ENCODE measurements at regions not wholly inside any gene's neighbourhood (a gene's known extent, or its start where the extent isn't known, plus 50 kb on each side); places are given as distances from the start of the nearest gene placed in this dataset.

DNA sequence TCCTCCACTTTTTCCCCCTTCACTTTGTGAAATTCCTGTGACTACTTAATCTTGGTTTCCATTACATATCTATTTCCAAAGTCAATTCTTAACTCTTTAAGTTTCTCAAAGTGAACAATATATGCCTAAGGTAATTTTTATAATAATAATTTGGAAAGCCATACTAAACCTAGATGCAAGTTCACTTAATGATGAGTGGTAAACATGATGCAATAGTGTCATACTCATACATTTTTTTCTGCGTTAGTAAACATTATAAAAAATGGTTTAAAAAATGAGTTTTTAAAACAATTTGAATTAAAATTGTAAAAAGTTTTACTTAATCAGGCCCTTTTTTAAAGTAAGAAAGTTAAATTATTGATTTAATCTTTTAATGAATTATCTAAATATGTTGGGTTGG lies 659.4 kb upstream of the FZD8 start:
- no peak for DNase-seq (ENCODE audit: low spot score)

DNA sequence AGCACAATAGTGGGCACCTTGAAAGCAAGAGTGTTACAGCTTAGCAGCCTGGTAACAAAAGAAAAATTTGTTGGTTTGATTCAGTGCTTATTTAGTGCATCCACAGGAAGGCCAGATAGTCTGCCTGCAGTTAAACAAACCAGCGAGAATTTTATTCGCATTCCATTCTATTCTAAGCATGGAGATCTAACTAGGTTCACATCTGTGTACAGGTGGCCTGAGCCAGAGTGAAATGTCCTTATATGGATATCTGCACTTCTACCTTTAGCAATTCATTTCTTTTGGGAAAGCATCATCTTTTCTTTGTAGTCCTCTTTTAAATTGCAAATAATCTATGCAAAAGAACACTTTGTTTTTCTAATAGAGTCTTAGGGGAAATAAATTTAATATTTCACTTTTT lies 659.0 kb upstream of the FZD8 start:
- no peak for DNase-seq (ENCODE audit: low spot score)

DNA sequence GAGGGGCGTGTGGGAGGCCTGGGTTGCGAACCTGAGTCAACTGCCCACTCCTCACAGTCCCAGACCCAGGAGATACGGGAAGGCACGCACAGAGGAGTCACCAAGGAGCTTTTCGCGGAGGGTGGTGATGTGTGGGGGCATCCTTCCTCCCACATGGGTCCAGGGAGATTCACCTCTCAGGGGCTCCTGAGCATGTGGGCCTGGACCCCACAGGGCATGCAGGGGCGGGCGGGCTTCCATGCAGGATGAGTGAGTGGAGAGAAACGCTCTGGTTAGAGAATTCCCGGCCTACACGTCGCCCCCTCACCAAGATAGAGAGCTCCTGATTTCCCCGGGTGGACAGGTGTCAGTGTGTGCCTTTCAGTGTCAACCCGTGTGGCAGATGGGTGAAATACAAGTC lies 641.7 kb upstream of the FZD8 start:
- DNase-seq (ENCODE audit: low spot score) = no peak

DNA sequence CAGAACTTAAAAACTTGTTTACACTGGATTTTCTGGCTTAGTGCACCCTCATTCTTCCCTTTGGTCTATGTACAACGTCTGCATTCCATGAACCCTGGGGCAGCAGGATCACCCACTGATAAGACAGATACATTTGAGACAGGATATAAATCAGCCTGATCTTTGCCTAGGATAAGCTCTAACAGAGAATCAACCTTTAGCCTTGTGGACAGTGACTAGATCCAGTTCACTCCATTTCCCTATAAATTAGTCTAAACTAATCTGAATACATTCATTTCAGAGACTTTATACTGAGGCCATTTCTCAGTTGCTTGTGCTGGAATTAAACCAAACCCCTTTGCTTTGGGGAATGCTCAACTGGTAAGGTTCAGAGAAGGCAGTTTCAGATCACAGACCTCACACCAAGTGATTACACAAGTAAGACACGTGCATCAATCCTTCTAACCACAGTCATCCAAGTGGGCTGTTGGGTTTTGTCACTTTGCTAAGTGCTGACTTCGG lies 639.8 kb upstream of the FZD8 start:
- no peak for DNase-seq (ENCODE audit: low spot score)

DNA sequence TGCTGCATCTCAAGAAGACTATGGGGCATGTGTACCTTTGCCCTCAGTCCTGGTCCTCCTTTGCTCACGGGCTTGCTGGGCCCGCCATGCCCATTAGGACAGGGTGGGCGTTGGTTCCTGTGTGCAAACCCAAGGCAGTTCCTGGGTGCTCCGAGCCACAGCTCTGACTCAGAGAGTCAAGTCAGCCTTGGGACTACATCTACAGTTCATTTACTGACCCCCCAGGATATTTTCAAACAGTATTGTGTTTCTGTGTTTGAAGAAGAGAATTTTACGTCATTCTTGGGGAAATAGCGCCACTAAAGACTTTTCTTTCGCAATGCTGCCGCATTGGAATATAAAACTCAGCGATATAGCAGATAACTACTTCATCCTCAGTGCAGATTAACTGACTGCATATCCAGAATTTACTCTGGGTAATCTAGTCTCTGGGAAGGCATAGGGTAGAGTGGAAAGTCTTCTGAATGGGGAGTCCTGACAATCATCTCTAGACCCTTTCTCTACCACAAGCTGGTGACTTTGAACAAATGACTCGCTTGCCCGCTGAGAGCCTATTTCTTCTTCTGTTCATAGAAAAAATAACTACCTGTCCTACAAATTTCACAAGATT lies 638.9 kb upstream of the FZD8 start:
- no peak for DNase-seq (ENCODE audit: low spot score)

DNA sequence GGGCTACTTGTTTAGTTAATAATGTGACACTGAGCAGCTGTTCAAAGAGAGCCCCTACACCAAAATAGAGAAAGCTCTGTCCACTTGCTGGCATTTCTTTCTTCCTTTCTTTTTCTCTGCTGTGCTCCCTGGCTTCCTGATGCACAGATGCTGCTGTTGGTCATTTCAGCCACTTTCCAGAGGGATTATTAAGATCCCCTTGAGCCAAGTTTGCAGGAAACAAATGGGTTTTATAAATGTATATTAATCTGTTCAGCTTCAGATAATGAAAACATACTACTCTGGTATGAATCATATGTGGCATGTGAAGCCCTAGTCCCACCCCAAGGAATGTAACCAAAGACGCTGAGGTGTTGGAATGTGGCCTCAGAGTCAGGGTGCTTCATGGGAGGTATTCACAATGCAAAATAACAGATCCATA lies 638.2 kb upstream of the FZD8 start:
- no peak for DNase-seq (ENCODE audit: low spot score)

DNA sequence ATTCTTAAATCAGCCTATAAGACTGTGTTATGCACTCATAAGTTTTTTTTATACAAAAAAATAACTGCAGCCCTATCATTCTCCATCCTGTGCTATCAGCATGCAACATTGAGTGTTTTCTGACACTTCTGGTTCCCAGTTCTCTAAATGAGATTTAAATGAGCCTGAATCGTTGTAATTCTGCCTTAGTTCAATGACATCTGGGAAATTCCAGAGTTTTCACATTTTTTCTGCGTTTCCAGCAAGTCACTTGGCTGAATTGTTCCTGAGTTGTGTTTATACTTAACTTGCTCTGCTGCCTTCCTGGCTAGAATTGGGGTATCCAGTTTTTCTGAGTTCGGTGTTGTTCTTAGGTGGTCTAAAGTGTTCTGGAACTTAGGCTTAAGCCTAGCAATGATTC lies 636.1 kb upstream of the FZD8 start:
- no peak for DNase-seq (ENCODE audit: low spot score)

DNA sequence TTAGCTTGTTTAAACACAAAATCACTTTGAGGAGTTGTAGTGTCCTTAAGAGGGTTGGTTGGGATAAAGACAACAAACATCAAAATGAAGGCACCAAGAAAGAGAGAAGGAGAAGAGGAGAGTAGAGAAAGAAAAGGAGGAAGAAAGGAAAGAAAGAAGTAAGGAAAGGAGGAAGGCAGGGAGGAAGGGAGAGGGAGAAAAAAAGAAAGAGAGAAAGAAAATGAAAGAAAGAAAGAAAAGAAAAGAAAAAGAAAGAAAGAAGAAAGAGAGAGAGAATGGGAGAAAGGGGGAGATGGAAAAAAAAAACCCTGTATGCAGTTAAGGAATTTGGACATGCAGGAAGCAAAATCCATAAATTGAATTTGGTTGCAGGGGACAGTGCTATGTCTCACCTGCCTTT lies 635.4 kb upstream of the FZD8 start:
- no peak for DNase-seq (ENCODE audit: low spot score)

DNA sequence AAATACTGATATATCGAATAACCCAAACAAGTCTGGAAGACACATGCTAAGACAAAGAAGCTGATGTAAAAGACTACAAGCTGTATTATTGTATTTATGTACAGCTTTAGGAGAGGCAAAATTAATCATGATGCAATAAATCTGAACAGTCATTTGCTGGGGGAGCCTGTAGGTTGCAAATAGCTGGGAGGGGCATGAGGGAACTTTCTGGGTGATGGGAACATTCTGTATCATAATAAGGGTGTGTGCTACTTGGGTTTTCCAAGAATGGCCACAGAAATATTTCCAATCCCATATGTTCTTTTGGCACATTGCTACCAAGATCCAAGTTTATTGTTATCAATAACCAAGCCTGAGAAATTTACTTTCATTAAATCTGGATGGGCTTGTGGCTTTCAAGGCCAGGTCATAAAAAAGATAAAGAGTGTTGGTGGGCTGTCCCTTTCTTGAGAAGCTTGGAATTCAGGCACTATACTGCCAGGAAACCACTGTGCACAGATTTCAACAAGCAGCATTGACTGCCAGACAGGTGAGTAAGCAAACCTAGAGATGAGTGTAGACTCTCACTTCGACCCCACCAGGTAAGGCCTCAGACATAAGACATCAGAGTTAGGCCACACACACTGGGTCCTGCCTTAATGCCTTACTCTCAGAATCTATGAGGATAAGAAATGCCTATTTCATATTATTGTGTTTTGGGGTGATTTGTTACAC lies 629.7 kb upstream of the FZD8 start:
- DNase-seq (ENCODE audit: low spot score) = no peak

DNA sequence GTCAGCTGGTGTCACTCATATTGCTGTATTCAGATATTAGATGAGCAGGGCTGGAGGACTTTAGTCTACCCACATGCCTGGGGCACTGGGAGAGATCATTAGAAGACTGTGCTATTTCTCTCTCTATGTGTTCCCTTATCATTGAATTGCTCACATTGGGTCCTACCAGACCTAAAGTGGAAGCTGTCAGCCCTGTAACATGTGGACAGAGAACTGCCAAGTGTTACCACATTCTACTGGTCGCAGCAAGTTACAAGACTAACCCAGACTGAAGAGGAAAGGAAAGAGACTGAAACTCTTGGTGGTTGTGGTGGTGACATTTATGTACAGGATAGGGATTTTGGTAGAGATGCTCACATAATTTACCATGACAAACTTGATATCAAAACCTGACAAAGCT lies 627.1 kb upstream of the FZD8 start:
- DNase-seq (ENCODE audit: low spot score) = no peak

DNA sequence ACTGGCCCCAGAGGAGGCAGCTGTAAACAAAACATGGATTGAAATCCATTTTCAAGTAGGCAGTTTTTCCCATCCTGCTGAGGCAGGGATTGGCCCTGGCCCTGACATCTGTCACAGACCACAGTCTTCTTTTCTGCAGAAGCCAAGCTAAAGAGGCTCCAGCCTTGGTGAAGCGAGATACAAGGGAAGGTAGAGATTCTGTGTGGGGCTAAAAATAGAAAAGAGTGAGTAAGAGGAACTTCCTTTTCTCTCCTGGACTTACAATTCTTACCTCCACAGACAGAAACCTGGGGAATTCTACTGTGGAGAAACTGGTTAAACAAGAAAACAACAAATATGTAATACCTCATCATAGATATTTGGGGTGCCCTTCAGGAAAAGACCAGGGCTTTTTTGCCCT lies 624.8 kb upstream of the FZD8 start:
- DNase-seq (ENCODE audit: low spot score) = no peak

DNA sequence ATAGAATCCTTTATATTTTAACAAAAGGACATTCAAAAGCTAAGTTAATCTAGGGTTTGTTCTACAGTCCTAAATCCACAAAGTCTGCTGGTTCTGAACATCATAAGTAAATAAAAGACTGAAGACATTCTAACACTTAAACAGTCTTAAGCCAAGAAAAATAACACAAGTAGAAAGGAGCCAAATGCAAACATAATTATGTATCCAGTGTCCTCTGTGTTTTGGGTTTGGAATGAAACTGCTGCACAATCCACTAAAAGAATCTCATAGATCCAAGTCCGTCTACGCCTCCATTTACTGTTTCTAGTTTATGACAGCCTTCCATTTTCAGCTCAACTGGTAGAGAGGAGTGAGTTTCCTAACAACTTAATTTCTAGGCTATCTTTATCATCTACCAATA lies 623.6 kb upstream of the FZD8 start:
- no peak for DNase-seq (ENCODE audit: low spot score)

DNA sequence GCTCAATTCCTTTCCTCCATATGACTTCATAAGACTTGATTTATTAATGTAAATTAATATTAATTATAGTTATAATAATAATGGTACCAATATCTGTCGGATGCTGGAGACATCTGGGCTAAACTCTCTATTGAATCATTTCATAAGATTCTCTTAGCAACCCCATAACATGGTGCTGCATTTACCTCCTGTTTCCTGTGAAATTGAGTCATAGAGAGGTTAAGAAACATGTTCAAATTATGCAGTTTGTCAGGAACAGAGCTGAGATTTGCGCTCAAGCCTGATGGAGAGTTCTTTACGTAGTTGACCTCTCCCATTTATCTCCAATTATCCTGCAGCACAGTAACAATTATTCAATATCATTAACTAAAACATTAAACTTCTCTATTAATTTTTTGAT lies 621.8 kb upstream of the FZD8 start:
- DNase-seq (ENCODE audit: low spot score) = no peak

DNA sequence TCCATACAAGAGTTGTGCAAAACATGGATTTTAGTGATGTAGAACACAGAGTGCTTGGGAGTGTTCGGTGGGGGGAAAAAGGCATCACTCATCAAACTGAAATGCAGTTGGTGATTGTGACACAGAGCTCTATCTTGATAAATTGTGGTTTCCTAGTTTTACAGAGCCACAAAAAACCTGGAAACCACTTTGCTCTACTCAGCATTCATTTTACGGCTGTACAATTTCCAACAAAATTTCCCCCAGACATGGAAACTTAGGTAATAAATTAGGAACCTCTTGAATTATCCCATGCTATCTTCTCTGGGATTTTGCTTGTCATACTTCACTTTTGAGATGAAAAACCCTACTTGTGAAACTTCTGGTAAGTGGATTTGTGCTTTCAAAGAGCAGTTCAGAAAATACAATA lies 614.9 kb upstream of the FZD8 start:
- DNase-seq (ENCODE audit: low spot score) = no peak

DNA sequence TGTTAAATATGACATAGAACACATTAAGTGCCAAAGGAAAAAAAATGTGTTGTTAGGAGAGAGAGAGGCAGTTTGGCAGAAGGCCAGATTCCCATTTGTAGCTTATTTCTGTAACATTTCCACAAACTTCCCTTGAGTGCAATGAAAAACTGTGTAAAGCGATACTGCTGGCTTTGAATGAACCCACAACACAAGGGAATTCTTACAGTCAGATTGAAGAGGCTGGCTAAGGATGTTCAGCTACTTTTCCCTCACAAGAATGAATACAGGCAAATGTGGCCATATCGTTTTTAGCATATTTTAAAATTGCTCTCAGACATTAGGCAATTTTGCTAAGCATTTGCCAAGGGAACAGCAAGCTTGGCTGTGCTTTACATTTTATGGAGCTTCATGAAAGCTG lies 614.1 kb upstream of the FZD8 start:
- no peak for DNase-seq (ENCODE audit: low spot score)

DNA sequence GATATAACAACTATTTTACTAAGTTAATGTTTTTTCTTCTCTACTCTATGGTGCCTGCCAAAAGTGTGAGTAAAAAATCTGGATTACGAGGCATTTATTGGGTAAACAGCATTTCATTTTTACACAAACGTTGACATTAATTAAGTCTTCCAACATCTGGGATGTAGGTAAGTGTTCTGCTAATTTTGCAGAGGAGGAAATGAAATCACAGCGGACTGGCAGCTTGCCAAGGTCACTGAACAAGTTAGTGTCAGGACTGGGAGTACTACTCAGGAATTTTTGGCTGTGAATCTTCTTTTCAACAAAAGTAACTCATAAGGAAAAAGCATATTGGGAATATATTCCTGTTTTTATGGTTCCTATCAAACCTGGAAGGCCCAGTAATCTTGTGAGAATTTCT lies 612.1 kb upstream of the FZD8 start:
- no peak for DNase-seq (ENCODE audit: low spot score)

DNA sequence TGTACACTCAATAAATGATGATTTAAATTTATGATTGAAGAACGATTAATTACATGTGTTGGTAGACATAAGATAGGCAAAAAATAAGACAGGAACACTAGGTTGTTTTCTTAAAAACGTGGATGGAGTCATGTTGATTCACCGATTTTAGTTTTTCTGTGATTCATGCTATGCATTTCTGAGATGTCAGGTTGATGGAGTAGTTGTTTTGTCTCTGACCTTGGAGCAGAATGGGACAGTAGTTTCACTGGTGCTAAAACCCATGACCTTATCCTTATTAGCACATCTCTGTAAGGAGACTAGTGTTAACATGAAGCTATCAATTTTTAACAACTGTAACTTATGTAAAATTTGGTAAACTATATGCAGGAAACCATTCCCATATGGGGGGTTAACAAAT lies 611.6 kb upstream of the FZD8 start:
- DNase-seq (ENCODE audit: low spot score) = no peak

DNA sequence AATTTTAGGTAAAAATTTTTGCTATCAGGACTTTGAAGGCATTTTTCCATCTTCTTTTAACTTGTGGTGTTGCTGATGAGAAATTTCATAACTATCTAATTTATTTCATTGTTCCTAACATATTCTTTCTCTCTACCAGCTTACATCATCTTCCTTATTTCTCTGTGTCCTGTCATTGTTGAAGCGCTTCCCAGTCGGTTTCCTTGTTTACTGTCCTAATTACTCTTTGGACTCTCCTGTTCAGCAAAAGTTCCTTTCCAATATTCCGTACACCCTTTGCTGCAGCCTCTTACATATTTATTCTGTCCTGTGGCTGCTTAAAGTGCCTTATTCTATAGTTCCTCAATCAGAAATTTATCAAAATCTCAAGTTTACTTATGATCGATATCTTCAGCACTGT lies 609.0 kb upstream of the FZD8 start:
- no peak for DNase-seq (ENCODE audit: low spot score)

DNA sequence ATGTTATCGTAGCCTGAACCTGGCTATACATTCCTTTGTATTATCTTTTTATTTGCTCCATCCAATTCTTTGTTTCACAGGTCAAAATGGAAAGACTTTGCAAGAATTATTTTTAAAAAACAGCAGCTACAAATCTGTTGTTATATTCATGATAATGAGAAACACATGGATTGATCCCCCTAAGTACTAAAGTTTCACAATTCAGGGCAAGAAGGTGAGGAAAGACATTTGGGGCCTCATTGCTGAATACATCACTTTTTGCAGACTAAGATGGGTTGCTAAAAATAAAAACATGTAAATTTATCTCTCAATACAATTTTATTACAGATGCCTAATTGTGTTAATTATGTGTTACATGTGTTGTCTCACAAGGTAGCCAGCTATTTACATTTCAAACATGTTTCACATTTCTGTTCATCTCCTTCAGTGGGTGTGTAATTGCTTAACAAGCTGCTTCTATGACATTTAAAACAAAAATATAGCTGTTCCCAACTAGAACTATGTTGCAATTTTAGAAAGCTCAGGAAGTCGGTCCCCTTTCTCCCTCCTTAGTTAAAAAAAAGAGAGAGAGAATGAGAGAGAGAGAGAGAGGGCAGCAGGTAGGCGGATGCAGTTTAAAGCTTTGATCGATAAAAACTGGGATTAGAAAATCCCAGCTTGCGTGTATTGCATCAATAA lies 606.3 kb upstream of the FZD8 start:
- DNase-seq (ENCODE audit: low spot score) = no peak

DNA sequence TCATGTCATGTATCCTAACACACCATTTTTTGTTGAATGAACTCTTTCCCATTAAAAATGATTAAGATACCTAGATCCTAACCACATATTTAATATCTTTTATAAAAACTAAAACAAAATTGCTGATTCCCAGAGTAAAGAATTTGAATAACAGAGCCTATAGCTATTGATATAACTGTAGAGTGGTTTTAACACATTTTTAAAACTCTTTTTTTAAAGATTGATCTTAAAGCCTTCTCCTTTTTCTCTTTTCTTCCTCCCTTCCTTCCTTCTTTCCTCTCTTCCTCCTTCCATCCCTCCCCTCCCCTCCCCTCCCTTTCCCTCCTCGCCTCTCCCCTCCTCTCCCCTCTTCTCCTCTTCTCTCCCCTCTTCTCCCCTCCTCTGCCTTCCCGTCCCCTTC lies 605.4 kb upstream of the FZD8 start:
- DNase-seq (ENCODE audit: low spot score) = no peak

DNA sequence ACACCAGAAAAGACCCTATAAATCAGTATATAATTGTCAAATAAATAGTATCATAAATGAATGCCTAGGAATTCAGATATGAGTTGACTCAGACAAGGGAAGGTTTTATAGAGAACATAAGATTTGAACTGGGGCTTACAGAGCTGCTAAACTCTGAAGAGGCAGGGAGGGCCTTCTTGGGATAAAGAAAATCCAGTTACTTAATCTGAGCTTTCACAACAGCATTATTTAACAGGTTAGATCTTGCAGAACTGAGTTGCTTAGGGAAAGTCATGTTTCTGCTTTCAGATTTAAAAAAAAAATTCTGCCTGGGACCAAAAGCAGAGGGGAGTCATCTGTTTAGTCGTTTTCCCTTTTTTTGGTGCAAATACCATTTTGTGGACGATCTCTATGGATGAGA lies 594.8 kb upstream of the FZD8 start:
- DNase-seq (ENCODE audit: low spot score) = no peak

DNA sequence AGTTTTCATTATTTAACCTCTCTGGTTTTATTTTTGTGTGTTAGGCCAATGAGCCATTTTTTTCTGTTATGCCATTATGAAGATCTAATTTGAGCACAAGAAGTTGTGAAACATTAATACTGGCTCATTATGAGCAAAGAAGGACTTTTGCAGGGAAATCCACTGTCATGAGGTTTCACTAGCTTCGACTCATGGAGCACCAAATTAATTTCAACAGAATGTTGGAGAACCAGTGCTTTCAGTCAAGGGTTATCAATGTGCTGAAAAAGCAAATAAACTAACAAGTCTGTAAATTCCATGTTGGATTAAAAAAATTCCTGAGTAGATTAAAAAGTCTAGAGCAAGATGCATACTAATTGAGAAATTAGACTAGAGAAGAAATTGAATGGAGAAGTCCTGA lies 594.2 kb upstream of the FZD8 start:
- DNase-seq (ENCODE audit: low spot score) = no peak

DNA sequence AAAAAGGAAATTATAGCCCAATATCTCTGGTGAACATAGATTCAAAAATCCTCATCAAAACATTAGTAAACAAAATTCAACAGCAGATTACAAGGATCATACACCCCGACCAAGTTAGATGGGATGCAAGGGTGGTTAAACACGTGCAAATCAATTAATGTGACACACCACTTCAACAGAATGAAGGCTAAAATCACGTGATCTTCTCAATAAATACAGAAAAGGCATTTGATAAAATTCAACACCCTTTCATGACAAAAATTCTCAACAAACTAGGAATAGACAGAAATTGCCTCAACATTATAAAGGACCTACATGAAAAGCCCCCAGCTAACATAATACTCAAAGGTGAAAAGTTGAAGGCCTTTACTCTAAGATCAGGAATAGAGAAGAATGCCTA lies 590.8 kb upstream of the FZD8 start:
- no peak for DNase-seq (ENCODE audit: low spot score)
